ENCODE measurements at regions not wholly inside any gene's neighbourhood (a gene's known extent, or its start where the extent isn't known, plus 50 kb on each side); places are given as distances from the start of the nearest gene placed in this dataset.

GRCh38 chr9:89999534-90000370 is 394.9 kb downstream of the GADD45G start:
- TF ChIP-seq POLR2A (IDR thresholded peaks at IDR 0.05) (peak in 1 of 4 donors; percentile 63), CTCF (IDR thresholded peaks at IDR 0.05) (no peak), POLR2AphosphoS5 (IDR thresholded peaks at IDR 0.05) (peak; percentile 25 to 64)

Data from upper lobe of left lung (tissue), 4 donors.